Panc1 (cell line): ENCODE measurements at regions not wholly inside any gene's neighbourhood (a gene's known extent, or its start where the extent isn't known, plus 50 kb on each side); places are given as distances from the start of the nearest gene placed in this dataset.

ENCODE experiments used
- ATAC-seq: fragments of 200-7000 bp; cut with Tn5 transposase; 2 replicates; pipeline ENCODE4 v1.9.1; 2020; ENCODE audit warnings: mild to moderate bottlenecking, moderate library complexity
- BruUV-seq: library from RNA; stranded (reverse); fragments of 400-500 nt; replicated peaks from 2 replicates; lab custom pipeline; 2021; lab: Mats Ljungman, UMichigan
- CTCF ChIA-PET: fragments of 300-600 bp; sonication (Branson Sonifier 250); formaldehyde crosslinking; loops from one replicate; lab custom pipeline; 2022; ENCODE audit warnings: antibody characterized with exemption; lab: Charles Lee
- POLR2A ChIA-PET: fragments of 300-600 bp; sonication (Branson Sonifier 250); formaldehyde crosslinking; loops from one replicate; lab custom pipeline; 2022; ENCODE audit warnings: antibody characterized with exemption; lab: Charles Lee
- DNase-seq: peaks from one replicate; pipeline ENCODE4 v3.0.0-alpha.2; 2010; ENCODE audit warnings: low read depth, low spot score
- H3K27ac ChIP-seq: 2 replicates; pipeline ENCODE4 v1.5.1; 2011; ENCODE audit warnings: mild to moderate bottlenecking, low read length, inconsistent platforms
- H3K27me3 ChIP-seq: fragments of 200-500 bp; sonication (Bioruptor generic); 2 replicates; pipeline ENCODE4 v1.6.0; 2014; ENCODE audit warnings: low read length, inconsistent platforms; ENCODE audit not compliant: control insufficient read depth, insufficient read depth
- H3K36me3 ChIP-seq: fragments of 200-500 bp; sonication (Bioruptor generic); 2 replicates; pipeline ENCODE4 v1.5.1; 2014; ENCODE audit warnings: inconsistent platforms, mild to moderate bottlenecking, low read length, moderate library complexity; ENCODE audit not compliant: control insufficient read depth, insufficient read depth
- H3K4me1 ChIP-seq: 2 replicates; pipeline ENCODE4 v1.5.1; 2011; ENCODE audit warnings: inconsistent platforms, mild to moderate bottlenecking, low read length, moderate library complexity; ENCODE audit not compliant: control insufficient read depth, insufficient read depth
- H3K4me3 ChIP-seq, 2 experiments: 2 replicates each; pipeline ENCODE4 v1.5.1; 2011 to 2012; ENCODE audit warnings: low read depth in 2 of 2, low read length in 2 of 2, mild to moderate bottlenecking in 2 of 2, inconsistent platforms in 1 of 2, moderate library complexity in 1 of 2
- H3K9me3 ChIP-seq: fragments of 200-500 bp; sonication (Bioruptor generic); 2 replicates; pipeline ENCODE4 v1.5.1; 2014; ENCODE audit warnings: low read depth, mild to moderate bottlenecking, inconsistent platforms, low read length, moderate library complexity; ENCODE audit not compliant: control insufficient read depth, insufficient read depth
- POLR2AphosphoS5 ChIP-seq: IDR thresholded peaks from 2 replicates; pipeline ENCODE4 v1.6.1; 2012; ENCODE audit warnings: mild to moderate bottlenecking, low read depth, low read length, moderate library complexity
- SIN3A ChIP-seq: IDR thresholded peaks from 2 replicates; pipeline ENCODE4 v1.6.1; 2012; ENCODE audit warnings: low read depth, mild to moderate bottlenecking, low read length, moderate library complexity, borderline replicate concordance; ENCODE audit not compliant: insufficient read depth
- TCF7L2 ChIP-seq: IDR thresholded peaks from 2 replicates; pipeline ENCODE4 v1.6.1; 2011; ENCODE audit warnings: mild to moderate bottlenecking, low read depth, low read length, inconsistent platforms
- in situ Hi-C: cut with HindIII; loops from 2 replicates; pipeline ENCODE4 v1.10.0; 2016; ENCODE audit warnings: low sequenced_read_pairs, low pct_unique_long_range_greater_than_20kb
- intact Hi-C: fragments of 100-400 bp; cut with micrococcal nuclease; formaldehyde crosslinking; loops from one replicate; pipeline ENCODE4 v1.10.0; 2022; ENCODE audit not compliant: unreplicated experiment
- TF ChIP-seq, protein P1 (sequence below), 2 experiments: IDR thresholded peaks; 2 replicates each; pipeline ENCODE4 v1.6.1; 2011 to 2012; ENCODE audit warnings: low read depth in 2 of 2, control low read depth in 1 of 2, low read length in 1 of 2, mild to moderate bottlenecking in 1 of 2, moderate library complexity in 1 of 2; ENCODE audit not compliant: insufficient read depth in 1 of 2
- TF ChIP-seq, protein P2 (sequence below): fragments of 450-650 bp; IDR thresholded peaks from 2 replicates; pipeline ENCODE4 v1.5.1; 2017; ENCODE audit warnings: mild to moderate bottlenecking

- intact Hi-C loops, result no loop called here
- no TSS peak for BruUV-seq
These were observed 403.4 kb upstream of the SUCLG2 start for GRCh38 chr3:68057637-68058320.

DNA sequence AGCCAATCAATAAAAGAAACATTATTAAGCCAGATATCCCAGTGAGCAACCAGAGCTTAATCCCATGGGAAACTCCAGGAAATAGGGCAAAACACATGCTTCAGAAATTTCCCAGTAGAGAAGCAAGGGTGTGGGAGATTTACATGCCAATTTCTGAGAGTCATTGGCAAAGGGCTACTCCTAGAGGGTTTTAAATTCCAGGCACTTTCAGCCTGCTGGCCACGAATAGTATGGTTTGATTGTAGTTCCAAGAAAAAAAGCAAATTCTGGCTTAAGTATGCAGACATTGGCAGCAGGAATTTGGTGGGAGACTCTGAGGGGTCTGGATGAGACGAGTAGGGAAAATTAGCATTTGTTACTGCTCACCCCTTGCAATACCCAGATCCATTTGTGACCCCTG lies 402.1 kb upstream of the SUCLG2 start:
- Histone ChIP-seq H3K36me3 (no peaks in the 10 kb centered on the region), H3K4me3 (no peak overlapping the region), H3K27me3 (no peaks in the 10 kb centered on the region), H3K9me3 (no peaks in the 10 kb centered on the region), H3K27ac (no peak overlapping the region), H3K4me1 (no peaks in the 10 kb centered on the region)
- DNase-seq (no peak), ATAC-seq (no peak)
- no TSS peak for BruUV-seq
- ChIA-PET POLR2A (no interaction called here), CTCF (no interaction called here)
- intact Hi-C loops, result no loop called here
- in situ Hi-C loops, result no loop called here
- TF ChIP-seq POLR2AphosphoS5 (no peak), TCF7L2 (no peak)
- TF ChIP-seq, protein P1, sequence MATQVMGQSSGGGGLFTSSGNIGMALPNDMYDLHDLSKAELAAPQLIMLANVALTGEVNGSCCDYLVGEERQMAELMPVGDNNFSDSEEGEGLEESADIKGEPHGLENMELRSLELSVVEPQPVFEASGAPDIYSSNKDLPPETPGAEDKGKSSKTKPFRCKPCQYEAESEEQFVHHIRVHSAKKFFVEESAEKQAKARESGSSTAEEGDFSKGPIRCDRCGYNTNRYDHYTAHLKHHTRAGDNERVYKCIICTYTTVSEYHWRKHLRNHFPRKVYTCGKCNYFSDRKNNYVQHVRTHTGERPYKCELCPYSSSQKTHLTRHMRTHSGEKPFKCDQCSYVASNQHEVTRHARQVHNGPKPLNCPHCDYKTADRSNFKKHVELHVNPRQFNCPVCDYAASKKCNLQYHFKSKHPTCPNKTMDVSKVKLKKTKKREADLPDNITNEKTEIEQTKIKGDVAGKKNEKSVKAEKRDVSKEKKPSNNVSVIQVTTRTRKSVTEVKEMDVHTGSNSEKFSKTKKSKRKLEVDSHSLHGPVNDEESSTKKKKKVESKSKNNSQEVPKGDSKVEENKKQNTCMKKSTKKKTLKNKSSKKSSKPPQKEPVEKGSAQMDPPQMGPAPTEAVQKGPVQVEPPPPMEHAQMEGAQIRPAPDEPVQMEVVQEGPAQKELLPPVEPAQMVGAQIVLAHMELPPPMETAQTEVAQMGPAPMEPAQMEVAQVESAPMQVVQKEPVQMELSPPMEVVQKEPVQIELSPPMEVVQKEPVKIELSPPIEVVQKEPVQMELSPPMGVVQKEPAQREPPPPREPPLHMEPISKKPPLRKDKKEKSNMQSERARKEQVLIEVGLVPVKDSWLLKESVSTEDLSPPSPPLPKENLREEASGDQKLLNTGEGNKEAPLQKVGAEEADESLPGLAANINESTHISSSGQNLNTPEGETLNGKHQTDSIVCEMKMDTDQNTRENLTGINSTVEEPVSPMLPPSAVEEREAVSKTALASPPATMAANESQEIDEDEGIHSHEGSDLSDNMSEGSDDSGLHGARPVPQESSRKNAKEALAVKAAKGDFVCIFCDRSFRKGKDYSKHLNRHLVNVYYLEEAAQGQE (IDR thresholded peaks at IDR 0.05; ENCODE audit: insufficient read depth in 1 of 2, low read depth in 2 of 2, low read length in 1 of 2), result no peak
- TF ChIP-seq, protein P2, sequence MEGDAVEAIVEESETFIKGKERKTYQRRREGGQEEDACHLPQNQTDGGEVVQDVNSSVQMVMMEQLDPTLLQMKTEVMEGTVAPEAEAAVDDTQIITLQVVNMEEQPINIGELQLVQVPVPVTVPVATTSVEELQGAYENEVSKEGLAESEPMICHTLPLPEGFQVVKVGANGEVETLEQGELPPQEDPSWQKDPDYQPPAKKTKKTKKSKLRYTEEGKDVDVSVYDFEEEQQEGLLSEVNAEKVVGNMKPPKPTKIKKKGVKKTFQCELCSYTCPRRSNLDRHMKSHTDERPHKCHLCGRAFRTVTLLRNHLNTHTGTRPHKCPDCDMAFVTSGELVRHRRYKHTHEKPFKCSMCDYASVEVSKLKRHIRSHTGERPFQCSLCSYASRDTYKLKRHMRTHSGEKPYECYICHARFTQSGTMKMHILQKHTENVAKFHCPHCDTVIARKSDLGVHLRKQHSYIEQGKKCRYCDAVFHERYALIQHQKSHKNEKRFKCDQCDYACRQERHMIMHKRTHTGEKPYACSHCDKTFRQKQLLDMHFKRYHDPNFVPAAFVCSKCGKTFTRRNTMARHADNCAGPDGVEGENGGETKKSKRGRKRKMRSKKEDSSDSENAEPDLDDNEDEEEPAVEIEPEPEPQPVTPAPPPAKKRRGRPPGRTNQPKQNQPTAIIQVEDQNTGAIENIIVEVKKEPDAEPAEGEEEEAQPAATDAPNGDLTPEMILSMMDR, result no peak

More at GRCh38 chr3:68057637-68058320, 403.4 kb upstream of the SUCLG2 start:
- DNase-seq (no peak), ATAC-seq (no peak)
- CTCF ChIA-PET, result no interaction called here
- Histone ChIP-seq H3K36me3 (no peaks in the 10 kb centered on the region), H3K4me1 (no peaks in the 10 kb centered on the region), H3K9me3 (no peaks in the 10 kb centered on the region), H3K27me3 (no peaks in the 10 kb centered on the region), H3K4me3 (no peak overlapping the region), H3K27ac (no peak overlapping the region)
- TF ChIP-seq, protein P1 (IDR thresholded peaks at IDR 0.05; ENCODE audit: insufficient read depth in 1 of 2, low read depth in 2 of 2, low read length in 1 of 2), result no peak
- TF ChIP-seq TCF7L2 (no peak), POLR2AphosphoS5 (no peak), SIN3A (no peak)
- TF ChIP-seq, protein P2, result no peak
- in situ Hi-C loops, result no loop called here
- POLR2A ChIA-PET, result no interaction called here
